ENCODE measurements at regions not wholly inside any gene's neighbourhood (a gene's known extent, or its start where the extent isn't known, plus 50 kb on each side); places are given as distances from the start of the nearest gene placed in this dataset.

DNA sequence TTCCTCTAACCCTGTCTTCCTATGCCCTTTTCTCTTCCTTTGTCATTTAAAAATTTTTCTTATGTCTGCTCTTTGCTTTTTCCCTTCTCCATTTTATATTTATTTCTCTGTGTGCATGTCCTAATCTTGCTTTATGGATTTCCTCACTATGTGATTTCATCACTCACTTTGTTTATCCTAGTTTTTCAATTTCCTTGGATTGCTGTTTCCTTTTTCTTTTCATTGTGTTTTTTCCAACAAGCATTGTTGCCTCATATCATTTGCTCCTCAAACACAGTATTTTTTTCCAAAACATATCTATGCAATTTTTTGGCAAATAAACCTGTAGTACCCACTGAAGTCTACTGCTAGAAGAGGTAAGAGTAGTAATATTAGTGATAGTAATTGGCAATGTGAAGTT is 67.4 kb upstream of the PNPT1 start (continued):
- TF ChIP-seq, protein P1, sequence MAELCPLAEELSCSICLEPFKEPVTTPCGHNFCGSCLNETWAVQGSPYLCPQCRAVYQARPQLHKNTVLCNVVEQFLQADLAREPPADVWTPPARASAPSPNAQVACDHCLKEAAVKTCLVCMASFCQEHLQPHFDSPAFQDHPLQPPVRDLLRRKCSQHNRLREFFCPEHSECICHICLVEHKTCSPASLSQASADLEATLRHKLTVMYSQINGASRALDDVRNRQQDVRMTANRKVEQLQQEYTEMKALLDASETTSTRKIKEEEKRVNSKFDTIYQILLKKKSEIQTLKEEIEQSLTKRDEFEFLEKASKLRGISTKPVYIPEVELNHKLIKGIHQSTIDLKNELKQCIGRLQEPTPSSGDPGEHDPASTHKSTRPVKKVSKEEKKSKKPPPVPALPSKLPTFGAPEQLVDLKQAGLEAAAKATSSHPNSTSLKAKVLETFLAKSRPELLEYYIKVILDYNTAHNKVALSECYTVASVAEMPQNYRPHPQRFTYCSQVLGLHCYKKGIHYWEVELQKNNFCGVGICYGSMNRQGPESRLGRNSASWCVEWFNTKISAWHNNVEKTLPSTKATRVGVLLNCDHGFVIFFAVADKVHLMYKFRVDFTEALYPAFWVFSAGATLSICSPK (IDR thresholded peaks at IDR 0.05; ENCODE audit: borderline replicate concordance) = no peak
- no peak for TF ChIP-seq C11orf30 (IDR thresholded peaks at IDR 0.05; ENCODE audit: low read depth)
- TF ChIP-seq ZNF23 (CRISPR knock-in tag; IDR thresholded peaks at IDR 0.05) = no peak
- TF ChIP-seq SAFB2 (IDR thresholded peaks at IDR 0.05; ENCODE audit: borderline replicate concordance, low read depth, low read length, severe bottlenecking) = no peak
- TF ChIP-seq SMARCC2 (IDR thresholded peaks at IDR 0.05; ENCODE audit: low read depth) = no peak
- TF ChIP-seq FOXJ2 (tag; IDR thresholded peaks at IDR 0.05) = no peak
- TF ChIP-seq ZFX (CRISPR knock-in tag; IDR thresholded peaks at IDR 0.05) = no peak
- no peak for TF ChIP-seq SMARCA5 (IDR thresholded peaks at IDR 0.05)
- no peak for TF ChIP-seq ARNT (IDR thresholded peaks at IDR 0.05)
- TF ChIP-seq, protein P2, sequence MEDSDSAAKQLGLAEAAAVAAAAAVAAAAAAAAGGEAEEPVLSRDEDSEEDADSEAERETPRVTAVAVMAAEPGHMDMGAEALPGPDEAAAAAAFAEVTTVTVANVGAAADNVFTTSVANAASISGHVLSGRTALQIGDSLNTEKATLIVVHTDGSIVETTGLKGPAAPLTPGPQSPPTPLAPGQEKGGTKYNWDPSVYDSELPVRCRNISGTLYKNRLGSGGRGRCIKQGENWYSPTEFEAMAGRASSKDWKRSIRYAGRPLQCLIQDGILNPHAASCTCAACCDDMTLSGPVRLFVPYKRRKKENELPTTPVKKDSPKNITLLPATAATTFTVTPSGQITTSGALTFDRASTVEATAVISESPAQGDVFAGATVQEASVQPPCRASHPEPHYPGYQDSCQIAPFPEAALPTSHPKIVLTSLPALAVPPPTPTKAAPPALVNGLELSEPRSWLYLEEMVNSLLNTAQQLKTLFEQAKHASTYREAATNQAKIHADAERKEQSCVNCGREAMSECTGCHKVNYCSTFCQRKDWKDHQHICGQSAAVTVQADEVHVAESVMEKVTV (CRISPR knock-in tag; IDR thresholded peaks at IDR 0.05) = no peak
- TF ChIP-seq, protein P3, sequence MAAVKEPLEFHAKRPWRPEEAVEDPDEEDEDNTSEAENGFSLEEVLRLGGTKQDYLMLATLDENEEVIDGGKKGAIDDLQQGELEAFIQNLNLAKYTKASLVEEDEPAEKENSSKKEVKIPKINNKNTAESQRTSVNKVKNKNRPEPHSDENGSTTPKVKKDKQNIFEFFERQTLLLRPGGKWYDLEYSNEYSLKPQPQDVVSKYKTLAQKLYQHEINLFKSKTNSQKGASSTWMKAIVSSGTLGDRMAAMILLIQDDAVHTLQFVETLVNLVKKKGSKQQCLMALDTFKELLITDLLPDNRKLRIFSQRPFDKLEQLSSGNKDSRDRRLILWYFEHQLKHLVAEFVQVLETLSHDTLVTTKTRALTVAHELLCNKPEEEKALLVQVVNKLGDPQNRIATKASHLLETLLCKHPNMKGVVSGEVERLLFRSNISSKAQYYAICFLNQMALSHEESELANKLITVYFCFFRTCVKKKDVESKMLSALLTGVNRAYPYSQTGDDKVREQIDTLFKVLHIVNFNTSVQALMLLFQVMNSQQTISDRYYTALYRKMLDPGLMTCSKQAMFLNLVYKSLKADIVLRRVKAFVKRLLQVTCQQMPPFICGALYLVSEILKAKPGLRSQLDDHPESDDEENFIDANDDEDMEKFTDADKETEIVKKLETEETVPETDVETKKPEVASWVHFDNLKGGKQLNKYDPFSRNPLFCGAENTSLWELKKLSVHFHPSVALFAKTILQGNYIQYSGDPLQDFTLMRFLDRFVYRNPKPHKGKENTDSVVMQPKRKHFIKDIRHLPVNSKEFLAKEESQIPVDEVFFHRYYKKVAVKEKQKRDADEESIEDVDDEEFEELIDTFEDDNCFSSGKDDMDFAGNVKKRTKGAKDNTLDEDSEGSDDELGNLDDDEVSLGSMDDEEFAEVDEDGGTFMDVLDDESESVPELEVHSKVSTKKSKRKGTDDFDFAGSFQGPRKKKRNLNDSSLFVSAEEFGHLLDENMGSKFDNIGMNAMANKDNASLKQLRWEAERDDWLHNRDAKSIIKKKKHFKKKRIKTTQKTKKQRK (IDR thresholded peaks at IDR 0.05; ENCODE audit: borderline replicate concordance, low read depth, low read length) = no peak
- no peak for TF ChIP-seq ZNF316 (IDR thresholded peaks at IDR 0.05)
- TF ChIP-seq, protein P4, sequence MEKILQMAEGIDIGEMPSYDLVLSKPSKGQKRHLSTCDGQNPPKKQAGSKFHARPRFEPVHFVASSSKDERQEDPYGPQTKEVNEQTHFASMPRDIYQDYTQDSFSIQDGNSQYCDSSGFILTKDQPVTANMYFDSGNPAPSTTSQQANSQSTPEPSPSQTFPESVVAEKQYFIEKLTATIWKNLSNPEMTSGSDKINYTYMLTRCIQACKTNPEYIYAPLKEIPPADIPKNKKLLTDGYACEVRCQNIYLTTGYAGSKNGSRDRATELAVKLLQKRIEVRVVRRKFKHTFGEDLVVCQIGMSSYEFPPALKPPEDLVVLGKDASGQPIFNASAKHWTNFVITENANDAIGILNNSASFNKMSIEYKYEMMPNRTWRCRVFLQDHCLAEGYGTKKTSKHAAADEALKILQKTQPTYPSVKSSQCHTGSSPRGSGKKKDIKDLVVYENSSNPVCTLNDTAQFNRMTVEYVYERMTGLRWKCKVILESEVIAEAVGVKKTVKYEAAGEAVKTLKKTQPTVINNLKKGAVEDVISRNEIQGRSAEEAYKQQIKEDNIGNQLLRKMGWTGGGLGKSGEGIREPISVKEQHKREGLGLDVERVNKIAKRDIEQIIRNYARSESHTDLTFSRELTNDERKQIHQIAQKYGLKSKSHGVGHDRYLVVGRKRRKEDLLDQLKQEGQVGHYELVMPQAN (IDR thresholded peaks at IDR 0.05; ENCODE audit: borderline replicate concordance) = no peak
- no peak for TF ChIP-seq PTBP1 (IDR thresholded peaks at IDR 0.05; ENCODE audit: low read depth, low read length)
- no peak for TF ChIP-seq KAT8 (IDR thresholded peaks at IDR 0.05; ENCODE audit: low read depth)
